DND-41 (cell line): ENCODE measurements at regions not wholly inside any gene's neighbourhood (a gene's known extent, or its start where the extent isn't known, plus 50 kb on each side); places are given as distances from the start of the nearest gene placed in this dataset.

ENCODE experiments used
- EZH2 ChIP-seq: IDR thresholded peaks from 3 replicates; pipeline ENCODE4 v1.6.1; 2012; ENCODE audit warnings: borderline replicate concordance, low read depth, mild to moderate bottlenecking, moderate library complexity, low read length, inconsistent platforms; ENCODE audit not compliant: severe bottlenecking
- TF ChIP-seq, protein P1 (sequence below): IDR thresholded peaks from 2 replicates; pipeline ENCODE4 v1.5.1; 2012; ENCODE audit warnings: borderline replicate concordance, low read length, moderate library complexity, mild to moderate bottlenecking; ENCODE audit not compliant: poor library complexity, severe bottlenecking; ENCODE audit errors: extremely low read depth

- TF ChIP-seq, protein P1, sequence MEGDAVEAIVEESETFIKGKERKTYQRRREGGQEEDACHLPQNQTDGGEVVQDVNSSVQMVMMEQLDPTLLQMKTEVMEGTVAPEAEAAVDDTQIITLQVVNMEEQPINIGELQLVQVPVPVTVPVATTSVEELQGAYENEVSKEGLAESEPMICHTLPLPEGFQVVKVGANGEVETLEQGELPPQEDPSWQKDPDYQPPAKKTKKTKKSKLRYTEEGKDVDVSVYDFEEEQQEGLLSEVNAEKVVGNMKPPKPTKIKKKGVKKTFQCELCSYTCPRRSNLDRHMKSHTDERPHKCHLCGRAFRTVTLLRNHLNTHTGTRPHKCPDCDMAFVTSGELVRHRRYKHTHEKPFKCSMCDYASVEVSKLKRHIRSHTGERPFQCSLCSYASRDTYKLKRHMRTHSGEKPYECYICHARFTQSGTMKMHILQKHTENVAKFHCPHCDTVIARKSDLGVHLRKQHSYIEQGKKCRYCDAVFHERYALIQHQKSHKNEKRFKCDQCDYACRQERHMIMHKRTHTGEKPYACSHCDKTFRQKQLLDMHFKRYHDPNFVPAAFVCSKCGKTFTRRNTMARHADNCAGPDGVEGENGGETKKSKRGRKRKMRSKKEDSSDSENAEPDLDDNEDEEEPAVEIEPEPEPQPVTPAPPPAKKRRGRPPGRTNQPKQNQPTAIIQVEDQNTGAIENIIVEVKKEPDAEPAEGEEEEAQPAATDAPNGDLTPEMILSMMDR: no peak
- no peak for TF ChIP-seq EZH2
These were observed 2277.1 kb downstream of the TP53TG3F start for GRCh38 chr16:35736546-35736945.
